HG03521 (cell line): ENCODE measurements at regions not wholly inside any gene's neighbourhood (a gene's known extent, or its start where the extent isn't known, plus 50 kb on each side); places are given as distances from the start of the nearest gene placed in this dataset.

Experiments
- ATAC-seq: cut with Tn5 transposase; IDR thresholded peaks from one replicate; pipeline ENCODE4 v1.9.1; 2021; ENCODE audit warnings: mild to moderate bottlenecking, moderate library complexity; ENCODE audit not compliant: unreplicated experiment

DNA sequence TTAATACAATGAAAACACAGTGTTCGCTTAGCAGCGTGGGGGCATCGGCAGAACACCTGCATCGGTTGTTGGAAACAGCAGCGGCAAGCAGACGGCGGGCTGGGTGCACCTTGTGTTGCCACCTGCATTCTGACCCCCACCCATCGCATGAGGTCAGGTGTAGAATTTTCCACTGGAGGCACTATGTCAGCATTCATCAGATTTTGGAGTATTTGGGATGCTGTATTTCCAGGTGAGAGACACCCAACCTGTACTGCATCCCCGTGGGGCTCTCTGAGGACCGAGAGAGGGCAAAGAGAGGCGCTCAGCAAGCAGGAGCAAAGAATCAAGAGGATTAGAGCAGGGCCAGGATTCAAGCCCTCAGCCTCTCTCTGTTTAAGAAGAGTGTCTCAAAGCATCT, 116.4 kb upstream of the MGMT start:
- ATAC-seq, result no peak

DNA sequence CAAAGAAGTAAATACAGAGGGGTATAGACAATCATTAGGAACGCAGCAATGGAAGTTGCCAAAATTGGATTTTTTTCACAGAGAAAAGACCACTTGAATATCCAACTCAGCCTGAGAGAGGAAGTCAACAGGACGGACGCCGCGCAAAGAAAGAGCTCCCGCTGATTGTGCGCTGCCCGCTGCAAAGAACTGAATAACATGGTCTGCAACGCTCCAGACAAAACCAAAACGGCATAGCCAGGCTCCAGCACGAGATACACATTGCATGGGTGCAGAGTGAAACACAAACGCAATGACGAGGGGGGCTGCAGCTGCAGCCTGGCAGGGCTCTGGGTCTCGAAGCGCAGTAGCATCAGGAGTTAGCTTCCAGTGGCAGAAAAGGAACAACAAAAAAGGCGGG, 113.9 kb upstream of the MGMT start:
- ATAC-seq, result no peak

DNA sequence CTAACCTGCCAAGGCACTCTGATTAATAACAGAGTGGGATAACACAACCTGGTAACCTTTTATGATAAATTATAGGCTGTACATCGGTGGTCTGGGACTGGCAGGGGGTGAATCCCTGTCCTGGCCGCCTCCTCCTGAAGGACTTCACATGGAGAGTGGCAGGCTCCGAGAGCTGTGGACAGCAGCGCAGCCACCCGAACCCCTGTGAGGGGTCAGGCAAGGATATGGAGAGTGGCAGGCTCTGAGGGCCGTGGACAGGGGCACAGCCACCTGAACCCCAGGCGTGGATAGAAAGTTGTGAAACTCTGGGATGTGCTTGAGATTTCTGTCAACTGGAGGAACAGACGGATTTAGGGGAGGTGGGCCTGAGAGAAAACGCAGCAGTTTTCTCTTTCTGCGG, 107.0 kb upstream of the MGMT start:
- ATAC-seq, result no peak

DNA sequence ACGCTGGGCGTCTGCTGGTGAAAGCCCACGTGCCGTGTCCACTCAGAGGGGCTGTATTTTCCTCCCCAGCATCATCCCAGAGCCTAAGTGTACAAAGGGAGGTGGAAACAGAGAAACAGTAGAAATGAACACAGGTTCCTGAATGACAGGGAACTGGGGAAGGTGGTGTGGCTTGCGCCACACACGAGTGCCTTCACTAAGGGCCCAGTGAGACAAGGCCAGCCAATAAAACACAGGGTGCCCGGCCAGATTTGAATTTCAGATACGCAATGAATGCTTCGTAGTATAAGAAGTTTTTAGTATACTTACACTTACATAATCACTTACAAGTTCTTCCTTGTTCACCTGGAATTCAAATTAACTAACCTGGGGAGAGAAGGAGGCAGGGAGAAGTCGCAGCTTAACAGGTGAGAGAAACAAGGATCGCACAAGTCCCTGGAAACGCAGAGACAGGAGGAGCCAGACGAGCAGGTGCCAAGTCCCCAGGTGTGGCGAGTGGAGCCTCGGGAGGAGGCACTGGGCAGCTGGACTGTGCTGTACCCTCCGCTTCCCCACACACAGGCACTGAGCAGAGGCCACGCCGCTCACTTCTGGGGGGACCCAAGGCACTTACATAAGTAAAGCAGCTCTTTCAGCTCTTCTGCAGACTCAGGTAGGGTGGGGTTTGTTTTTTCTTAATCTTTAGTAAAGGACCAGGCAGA, 105.2 kb upstream of the MGMT start:
- no peak for ATAC-seq

DNA sequence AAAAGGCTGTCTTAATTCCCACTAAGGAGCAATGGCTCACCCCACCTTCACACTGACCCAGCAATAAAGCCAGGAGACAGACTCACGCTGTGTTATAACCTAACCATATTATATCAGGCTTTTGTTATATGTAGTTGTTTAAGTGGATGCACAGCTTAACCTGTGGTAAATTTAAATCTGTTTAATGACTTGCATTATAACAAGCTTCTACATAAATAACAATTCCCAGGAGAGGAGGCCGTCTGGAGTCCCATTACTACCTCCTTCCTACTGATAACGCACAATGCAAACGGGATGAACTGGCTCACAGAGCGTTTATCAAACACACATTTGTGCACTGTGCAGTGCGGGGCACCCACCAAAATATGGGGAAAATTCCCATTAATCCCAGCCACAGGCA, 102.1 kb upstream of the MGMT start:
- ATAC-seq, result no peak

DNA sequence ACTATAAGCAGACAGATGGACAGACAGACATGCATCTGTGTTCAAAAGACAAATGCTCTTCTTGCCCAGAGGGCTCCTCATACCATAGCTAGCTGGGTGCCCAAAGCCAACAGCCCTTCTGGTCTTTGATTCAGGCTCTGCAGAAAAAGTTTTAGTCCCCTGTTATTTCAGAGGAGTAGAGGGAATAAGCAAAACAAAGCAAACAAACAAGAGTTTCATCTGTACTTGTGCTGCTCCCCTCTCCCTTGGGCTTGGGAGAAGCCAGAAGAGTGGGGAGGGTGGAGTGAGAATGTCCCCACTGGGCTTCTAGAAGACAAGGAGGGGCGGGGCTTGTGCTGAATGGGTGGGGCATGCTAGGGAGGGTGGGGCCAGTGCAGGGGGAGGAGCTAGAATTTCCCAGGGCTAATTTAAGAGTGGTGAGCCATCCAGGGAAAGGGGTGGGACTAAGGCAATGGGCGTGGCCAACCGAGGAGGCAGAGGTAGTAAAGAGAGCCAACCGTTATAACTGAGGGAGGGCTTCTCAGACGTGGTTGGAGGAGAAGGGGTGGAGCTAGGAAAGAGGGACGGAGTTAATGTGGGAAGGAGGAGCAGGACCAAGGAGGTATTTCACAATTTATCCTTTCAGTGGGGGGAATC, 101.2 kb upstream of the MGMT start:
- ATAC-seq, result no peak

DNA sequence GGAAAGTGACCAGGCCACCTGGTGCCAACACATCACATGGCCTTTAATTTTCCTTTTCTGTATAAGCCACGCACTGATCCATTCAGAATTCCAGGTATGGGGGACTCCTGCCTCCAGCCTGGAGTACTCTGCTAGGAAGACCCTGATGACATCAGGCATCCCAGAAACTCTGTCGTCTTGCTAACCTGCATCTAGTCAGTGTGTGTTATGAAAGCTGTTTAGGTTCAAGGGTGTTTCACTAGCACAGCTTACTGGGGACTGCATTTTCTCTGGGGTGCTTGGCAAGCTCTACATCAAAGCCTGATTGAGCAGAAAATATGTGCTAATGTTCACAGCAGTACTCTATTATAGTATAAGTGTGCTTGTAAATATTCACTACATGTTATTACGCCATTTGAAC, 100.6 kb upstream of the MGMT start:
- ATAC-seq, result no peak

DNA sequence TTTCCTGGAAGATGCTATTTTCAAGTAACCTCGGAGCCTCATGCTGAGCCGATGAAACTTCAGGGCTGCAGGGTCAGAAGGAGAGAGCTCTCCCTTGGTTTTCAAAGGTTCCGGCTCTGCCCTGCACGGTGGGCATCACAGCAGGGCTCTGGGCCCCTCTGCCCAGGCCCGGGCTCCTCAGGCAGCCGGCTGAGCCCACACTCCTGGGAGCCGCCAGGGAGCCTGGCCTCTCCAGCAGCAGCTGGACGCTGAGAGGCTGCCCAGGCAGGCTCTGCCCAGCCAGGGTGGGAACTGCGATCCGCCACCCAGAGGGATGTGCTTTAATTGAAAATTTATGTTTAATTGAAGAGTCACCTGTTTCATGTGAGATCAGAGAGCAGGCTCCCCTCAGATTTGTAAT, 97.5 kb upstream of the MGMT start:
- ATAC-seq, result no peak

DNA sequence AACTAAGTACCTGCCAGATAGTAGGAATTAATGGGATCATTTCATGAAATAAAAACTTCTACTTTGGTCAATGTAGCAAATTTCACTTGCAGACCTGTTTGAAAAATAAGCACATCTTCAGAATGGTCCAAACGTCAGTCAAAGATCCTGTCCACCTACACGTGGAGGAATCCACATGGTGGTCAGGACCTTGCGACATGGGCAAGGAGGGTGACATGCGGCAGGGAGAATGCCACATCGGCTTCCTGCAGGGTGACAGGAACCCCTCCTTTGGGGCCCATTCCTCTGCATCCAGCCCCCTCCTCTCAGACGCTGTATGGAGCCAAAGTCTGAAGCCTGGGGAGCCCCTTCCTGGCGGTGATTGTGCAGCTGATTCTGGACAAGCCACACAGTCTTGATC, 95.5 kb upstream of the MGMT start:
- ATAC-seq, result no peak

DNA sequence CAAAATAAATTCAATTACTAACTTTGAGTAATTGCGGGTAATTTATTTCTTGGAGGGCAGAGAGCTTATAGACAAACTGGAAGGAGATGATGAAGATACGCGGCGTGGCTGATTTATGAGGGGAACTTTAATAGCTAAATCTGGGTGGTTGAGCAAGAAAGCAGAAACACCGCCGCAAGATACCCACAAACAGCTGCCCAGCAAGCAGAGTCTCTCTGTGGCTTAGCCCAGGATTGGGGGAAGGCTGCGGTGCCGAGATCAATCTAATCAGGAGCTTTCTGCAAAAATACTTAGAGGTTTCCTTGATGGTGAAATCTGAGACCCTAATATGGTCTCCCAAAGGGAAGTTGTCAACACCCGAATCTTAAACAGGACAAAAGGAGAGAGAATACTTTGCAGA, 94.9 kb upstream of the MGMT start:
- ATAC-seq, result no peak

DNA sequence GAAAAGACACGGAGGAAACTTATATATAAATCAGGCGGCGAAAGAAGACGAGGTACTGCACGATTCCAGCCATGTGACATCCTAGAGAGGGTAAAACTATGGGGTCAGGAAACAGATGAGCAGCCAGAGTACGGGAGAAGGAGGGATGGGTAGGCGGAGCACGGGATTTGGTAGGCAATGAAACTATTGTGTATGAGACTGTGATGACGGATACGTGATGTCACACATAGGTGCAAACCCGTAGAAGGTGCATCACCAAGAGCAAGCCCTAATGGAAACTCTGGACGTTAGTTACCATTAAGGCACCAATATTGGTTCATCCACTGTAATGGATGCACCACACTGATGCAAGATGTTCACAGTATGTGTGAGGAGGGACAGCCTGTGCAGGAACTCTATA, 93.8 kb upstream of the MGMT start:
- ATAC-seq, result no peak

DNA sequence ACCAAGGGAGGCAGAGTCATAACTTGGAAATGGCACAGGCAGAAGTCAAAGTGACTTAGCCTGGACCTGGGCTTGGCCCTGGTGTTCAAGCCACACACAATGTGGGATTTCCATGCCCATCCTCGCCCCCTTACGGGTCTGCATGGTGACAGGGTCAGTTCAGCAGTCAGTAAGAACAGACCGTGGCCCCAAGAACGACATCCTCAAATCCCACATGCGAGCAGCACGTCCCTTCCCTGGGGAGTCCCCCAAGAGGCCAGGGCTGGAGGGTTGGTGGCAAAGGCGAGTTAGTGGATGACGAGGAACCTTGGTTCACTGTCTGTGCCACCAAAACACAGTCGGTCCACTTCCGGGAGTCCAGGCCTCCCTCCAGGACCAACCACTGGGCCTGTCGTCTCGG, 93.3 kb upstream of the MGMT start:
- ATAC-seq, result no peak

DNA sequence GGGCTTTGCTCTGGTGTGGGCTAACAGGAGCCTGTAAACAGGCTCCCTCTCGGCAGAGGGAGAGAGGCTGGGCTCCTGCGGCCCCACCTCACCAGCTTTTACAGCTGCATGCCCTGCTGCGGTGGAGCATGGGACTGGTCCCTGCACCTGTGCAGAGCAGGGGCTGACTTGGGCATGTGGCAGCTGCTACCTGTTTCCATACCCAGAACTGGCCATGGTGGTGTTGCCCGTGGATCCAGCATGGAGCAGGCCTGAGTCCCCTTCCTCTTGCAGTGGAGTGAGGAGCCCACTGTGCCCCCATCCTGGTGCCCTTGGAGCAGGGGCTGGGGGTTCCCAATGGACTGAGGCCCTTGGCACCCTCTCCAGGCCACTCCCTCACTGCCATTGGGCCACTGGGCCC, 91.9 kb upstream of the MGMT start:
- no peak for ATAC-seq

DNA sequence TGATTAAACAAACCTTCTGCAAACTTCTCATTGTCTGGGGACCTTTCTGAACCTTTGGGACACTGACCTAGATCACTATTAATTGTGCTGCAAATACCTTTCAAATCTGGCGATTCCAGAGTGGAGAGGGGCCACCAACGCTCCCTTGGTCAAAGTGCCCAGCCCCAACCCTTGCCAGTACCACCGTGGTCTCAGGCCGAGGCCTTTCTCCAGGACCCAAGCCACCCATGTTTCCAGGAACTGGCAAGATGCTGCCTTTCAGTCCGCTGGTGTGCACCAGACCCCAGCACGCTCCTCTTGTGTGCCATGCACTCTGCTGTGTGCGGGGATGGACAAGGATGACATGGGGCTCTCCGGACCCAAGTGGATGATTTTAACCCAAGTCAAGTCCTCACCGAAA, 91.1 kb upstream of the MGMT start:
- ATAC-seq, result no peak

DNA sequence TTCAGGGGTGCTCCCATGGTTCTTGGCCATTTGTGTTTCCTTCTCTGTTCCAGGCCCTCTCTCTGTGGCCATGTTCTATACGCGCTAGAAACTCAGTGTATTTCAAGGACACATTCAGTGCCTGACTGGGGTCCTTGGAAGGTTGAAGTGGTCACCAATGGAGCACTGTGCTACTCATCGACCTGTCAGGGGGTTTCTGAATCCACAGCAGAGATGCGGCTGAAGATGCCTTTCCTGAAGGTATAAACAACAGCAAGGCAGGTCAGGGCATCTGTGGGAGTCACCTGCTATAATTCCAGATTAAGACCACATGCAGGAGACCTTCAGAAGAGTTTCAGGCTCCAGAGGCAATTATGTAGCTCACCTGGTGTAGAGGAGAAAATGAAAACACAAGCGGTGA, 86.8 kb upstream of the MGMT start:
- ATAC-seq, result no peak

DNA sequence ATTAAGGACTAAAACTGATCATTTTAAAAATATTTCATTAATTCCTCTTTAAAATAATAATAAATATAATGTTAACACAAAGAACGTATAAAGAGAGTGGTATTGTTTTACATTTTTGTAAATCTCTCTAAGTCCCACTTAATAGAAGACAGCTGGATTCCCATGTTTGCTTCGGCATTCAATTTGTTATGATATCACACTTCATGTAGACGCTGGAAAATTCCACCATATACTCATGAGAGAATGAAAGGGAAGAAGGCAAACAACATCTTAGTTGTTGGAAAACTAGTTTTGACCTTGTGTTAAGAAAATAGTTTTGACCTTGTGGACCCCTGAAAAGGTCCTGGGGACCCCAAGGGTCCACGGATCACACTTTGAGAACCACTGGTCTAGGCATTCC, 85.3 kb upstream of the MGMT start:
- ATAC-seq, result no peak

DNA sequence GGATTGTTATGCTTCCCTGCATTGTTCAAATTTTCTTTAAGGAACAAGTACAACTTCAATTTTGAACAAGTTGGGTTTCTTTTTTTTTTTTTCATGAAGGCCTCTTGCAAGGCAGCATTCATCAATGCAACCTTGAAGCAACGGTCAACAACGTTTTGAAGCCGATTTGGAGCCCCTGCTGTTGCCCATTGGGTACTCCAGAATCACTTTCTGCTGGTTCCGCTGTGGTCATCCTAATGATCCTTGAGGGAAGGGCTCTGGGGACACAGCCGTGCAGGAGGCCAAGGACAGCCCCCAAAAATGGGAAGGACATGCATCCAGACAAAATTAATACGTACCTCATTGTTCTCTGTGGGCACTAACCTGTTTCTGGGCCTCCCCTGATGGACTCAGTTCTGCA, 84.6 kb upstream of the MGMT start:
- no peak for ATAC-seq

DNA sequence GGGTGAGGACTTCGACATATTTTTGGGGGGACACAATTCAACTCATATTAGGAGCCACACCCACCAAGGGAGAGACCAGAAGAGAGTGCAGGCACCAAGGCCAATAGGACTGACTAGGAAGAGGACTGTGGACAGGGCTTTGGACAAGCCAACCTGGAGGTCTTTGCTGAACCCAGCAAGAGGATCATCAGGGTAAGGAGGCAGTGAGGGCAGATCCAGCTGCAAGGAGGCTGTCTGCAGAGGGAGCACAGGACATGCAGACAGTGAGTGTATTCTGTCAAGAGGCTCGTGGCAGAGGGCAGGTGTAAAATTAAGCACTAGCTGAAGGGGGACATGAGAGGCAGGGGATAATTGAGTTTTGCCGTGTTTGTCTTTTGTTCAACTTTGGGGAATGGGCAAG, 83.4 kb upstream of the MGMT start:
- no peak for ATAC-seq

DNA sequence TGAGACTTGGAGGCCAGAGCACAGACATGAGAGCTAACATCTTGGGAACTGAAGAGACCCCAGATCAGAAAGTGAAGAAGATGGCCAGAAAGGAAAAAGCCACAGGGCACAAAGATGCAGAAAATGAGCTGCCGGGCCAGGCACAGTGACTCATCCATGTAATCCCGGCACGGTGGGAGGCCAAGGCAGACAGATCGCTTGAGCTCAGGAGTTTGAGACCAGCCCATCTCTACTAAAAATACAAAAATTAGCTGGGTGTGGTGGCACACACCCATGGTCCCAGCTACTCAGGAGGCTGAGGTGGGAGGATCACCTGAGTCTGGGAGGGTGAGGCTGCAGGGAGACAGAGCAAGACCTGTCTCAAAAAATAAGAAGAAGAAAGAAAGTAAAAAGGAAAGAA, 81.4 kb upstream of the MGMT start:
- ATAC-seq, result no peak

DNA sequence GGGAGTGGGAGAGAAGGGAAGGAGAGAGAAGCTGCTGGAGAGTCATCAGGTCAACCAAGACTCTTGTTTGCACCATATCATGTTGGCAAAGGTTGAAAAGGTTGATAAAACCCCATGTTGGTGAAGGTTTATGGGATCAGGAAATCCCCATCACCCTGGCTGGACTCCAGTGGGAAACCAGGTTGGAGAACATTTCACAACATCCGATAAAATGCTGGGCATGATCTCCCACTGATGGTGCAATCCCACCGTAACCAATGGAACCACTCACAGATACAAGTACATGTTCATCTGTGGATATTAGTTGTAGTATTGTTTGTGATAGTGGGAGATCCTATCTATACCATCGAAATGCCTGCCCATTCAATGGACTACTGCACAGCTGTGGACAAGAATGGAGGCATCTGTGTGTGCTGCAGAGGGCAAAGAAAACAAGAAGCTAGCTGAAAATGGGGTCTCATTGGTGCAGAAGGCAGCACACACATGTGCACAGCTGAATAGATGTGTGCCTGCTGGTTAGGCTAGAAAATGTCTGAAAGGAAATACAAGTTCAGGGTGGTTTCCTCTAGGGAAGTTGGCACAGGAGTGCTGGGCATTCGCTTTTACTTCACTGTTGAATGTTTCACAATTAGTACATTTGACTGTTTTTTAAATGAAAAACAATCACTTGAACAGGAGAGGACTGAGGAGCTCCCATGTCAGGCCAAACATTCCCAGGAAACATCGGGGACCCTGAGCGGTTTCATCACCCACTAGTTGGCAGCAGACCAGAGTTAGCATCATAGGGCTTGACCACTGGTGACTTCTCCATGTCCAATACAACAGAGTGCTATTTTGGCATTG, 80.4 kb upstream of the MGMT start:
- no peak for ATAC-seq

DNA sequence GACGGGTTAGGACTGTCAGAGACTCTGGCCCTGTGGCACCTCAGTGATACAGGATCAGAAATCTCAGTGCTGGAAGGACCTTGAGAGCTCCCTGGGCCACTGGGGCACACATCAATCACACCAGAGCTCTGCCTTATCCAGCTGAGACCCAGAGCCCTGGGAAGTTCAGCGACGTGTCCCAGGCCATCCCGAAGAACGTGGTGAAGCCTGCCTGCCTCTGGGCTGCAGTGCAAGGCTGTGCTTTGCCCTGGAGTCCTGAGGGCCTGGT, 79.8 kb upstream of the MGMT start:
- ATAC-seq, result no peak

DNA sequence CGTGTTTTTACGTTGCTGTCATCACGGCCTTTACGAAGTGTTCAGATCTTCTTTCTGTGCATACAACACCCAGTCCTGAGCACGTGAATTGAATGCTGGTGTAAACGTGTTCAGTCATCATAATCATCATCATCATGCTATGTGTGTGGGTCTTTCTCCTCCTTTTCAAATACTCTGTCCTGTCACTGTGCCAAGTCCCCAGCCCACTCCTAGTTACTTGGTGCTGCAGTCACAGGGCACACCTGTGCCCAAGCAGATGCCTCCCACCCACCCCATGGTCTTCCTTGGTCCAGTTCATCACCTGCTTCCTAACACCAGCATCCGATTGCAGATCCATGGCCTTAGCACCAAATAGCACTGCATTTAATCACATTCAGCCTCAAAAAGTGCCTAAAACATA, 78.6 kb upstream of the MGMT start:
- no peak for ATAC-seq

DNA sequence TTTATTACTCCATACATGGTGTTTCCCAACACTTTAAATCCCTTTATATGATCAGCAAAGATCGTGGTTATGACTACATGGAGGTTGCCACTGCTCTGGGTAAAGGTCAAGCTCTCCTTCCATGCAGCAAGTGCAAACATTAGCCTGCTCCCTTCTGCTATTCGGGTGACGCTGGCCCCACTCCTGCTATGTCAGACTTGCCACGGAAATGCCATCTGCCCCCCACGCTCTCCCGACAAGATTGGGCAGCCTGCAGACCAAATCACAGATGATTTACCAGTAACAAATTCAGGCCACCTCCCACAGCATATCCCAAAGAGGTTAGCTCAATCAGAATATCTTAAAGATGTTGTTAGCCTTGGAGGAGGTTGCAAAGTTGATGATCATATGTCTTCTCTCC, 77.8 kb upstream of the MGMT start:
- no peak for ATAC-seq
